KG1 (cell line): ENCODE measurements at regions not wholly inside any gene's neighbourhood (a gene's known extent, or its start where the extent isn't known, plus 50 kb on each side); places are given as distances from the start of the nearest gene placed in this dataset.

Experiments used
- DNase-seq: peaks from one replicate; lab custom pipeline; 2025; lab: John Stamatoyannopoulos, UW

- no peak for DNase-seq
Measured at GRCh38 chr15:93190238-93190637, 101.2 kb upstream of the RGMA start.

DNA sequence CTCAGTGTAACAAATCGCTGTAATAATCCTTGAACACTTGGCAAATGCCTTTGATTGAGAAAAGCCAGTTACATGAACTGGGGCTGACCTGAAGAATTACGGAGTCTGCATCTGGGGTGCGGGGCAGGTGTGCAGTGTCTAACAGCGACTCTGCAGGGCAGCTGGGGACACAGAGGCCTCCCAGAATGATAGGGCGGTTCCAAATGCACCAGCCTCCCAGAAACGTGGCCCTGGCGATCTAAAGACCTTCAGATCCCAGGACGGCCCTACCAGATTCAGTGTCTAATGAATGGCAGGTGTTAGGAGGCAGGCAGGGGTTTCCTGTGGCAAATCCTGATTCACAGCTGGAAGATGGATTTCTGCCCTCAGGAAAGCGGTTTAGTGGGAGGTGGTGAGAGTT is 100.5 kb upstream of the RGMA start:
- DNase-seq, result no peak

- DNase-seq, result no peak
Measured at GRCh38 chr15:93188236-93188635, 99.2 kb upstream of the RGMA start.

- no peak for DNase-seq
Measured at GRCh38 chr15:93185796-93186195, 96.8 kb upstream of the RGMA start.

DNA sequence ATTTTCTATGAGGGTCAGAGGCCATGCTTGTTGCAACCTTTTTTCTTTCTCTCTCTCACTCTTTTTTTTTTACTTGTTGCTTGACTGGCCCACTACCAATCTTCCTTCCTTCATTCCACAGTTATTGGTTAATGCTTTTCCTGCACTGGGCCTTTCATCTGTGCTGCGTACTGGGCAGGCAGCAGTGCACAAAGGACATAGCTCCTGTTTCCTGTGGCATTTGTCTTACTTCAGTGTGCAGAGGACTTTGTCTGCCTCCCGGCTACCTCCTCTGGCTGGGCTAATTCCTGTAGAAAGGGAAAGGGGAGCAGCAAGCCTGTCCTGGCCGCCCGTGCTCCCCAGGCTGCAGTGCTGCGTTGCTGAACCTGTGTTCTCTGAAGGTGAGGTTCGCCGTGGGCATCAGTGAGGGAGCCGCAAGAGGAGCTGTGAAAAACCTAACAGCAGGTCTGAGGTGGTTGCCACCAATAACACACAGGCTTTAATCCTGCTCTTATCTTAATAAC is 93.7 kb upstream of the RGMA start:
- no peak for DNase-seq

GRCh38 chr15:93180656-93181055 is 91.6 kb upstream of the RGMA start:
- DNase-seq, result no peak

DNA sequence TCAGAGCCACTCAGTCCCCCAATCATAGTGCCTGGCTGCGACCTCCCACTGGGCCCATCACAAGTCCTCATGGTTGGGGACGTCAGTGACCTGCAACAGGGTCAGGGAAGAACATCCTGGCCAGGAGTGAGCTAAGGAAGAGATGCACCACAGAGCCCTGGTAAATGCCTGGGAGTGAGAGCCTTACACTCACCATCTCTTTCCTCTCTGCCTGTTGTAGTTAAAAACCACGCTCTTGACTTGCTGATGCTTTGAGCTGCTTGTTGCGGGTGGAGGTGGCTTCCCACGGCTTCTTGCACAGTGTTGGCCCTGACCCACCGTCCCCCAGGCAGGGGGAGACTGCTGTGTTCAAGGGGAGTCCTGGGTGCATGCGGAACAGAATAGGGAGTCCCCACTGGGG is 91.1 kb upstream of the RGMA start:
- no peak for DNase-seq

DNA sequence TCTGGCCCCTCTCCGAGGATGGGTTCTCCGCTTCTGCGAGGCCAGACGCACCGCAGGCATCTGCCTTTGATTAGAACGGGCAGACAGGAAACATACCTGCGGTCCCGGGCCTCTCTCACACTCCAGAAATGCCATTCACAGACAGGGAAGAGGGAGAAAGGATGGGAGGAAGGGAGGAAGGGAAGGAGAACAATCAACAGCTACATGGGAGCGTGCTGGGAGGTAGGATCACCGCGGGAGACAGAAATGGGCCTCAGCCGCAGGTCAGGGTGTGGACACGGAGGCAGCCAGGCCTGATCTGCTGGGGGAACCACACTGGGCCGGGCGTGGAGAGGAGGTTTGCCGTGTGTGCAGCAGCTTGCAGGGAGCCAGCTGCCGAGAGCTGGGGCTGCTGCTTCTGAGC is 90.7 kb upstream of the RGMA start:
- DNase-seq, result no peak

- peak; percentile 1 for DNase-seq
Measured at GRCh38 chr15:93179072-93179471, 90.1 kb upstream of the RGMA start.

- no peak for DNase-seq
Measured at GRCh38 chr15:93178371-93178770, 89.4 kb upstream of the RGMA start.

GRCh38 chr15:93176065-93176464 is 87.1 kb upstream of the RGMA start:
- no peak for DNase-seq

- DNase-seq, result no peak
Measured at GRCh38 chr15:93174836-93175235, 85.8 kb upstream of the RGMA start.

- no peak for DNase-seq
Measured at GRCh38 chr15:93173369-93173768, 84.4 kb upstream of the RGMA start.

- DNase-seq, result no peak
Measured at GRCh38 chr15:93171476-93171875, 82.5 kb upstream of the RGMA start.

GRCh38 chr15:93170329-93170728 is 81.3 kb upstream of the RGMA start:
- no peak for DNase-seq

GRCh38 chr15:93168910-93169309 is 79.9 kb upstream of the RGMA start:
- DNase-seq, result no peak

DNA sequence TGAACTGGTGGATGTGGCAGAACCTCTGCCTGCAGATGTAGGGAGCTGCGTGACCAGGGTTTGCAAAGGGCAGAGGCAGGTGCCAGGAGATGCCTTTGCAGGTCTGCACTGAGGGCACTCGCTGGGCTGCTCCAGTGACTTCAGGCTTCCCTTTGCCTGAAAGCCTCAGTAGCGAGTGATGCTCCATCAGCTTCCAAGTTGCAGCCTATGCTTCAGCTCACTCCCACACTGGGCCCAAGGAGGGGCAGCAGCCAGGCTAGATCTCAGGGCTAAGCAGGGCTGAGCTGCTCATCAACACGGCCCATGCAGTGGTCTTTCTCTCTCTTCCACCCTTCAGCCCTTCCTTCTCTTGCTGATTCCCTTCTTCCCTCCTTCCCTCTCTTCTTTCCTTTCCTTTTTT is 78.3 kb upstream of the RGMA start:
- DNase-seq, result no peak

- DNase-seq, result no peak
Measured at GRCh38 chr15:93166675-93167074, 77.7 kb upstream of the RGMA start.

GRCh38 chr15:93165734-93166470 is 76.9 kb upstream of the RGMA start:
- no peak for DNase-seq

DNA sequence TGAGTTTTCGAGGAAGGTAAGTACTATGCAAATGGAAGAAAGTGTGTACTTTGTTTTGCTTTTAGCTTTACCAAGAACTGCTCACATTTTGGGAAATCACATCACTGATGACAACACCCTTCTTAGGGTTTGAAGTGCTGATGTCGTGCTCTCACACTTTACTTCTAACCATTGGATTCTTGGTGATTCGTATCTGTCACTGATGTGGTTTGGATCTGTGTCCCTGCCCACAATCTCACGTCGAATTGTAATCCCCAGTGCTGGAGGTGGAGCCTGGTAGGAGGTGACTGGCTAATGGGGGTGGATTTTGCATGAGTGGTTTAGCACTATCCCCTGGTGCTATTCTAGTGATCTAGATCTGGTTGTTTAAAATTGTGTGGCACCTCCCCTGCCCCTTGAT is 75.4 kb upstream of the RGMA start:
- DNase-seq, result no peak

DNA sequence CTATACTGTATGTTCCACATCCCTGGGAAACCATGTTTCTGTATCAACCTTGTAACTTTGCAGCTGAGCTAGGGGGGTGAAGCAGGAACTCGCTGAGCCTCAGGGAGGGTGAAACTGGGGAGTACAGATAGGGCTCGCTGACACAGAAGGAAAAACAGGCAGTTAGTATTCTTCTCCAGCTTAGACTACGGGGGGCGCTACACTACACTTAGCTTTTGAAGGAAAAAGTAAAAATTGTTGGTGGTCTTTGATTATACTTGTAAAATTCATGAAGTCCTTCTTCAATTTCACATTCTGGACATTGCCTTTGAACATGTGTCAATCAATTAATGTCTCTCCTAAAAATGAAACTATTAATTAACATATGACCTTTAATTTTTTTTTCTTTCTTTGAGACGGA is 73.5 kb upstream of the RGMA start:
- no peak for DNase-seq

DNA sequence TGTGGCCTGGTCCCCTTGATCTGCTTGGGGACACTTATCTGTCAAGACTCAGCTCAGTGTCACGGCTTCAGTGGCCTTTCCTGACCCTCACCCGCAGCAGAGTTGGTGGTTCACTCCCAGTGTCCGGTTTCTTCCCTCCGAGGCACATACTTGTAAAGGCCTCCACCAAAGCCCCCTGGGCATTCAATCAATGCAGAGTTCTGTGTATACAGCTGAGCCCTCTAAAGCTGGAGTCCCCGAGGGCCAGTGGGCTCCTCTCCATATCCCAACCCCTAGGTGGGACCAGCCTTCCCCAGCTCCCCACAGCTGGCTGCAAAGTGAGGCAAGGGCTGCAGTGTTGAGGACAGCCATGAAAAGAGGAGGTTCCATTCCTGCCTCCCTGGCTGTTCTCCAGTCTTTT is 70.9 kb upstream of the RGMA start:
- no peak for DNase-seq

DNA sequence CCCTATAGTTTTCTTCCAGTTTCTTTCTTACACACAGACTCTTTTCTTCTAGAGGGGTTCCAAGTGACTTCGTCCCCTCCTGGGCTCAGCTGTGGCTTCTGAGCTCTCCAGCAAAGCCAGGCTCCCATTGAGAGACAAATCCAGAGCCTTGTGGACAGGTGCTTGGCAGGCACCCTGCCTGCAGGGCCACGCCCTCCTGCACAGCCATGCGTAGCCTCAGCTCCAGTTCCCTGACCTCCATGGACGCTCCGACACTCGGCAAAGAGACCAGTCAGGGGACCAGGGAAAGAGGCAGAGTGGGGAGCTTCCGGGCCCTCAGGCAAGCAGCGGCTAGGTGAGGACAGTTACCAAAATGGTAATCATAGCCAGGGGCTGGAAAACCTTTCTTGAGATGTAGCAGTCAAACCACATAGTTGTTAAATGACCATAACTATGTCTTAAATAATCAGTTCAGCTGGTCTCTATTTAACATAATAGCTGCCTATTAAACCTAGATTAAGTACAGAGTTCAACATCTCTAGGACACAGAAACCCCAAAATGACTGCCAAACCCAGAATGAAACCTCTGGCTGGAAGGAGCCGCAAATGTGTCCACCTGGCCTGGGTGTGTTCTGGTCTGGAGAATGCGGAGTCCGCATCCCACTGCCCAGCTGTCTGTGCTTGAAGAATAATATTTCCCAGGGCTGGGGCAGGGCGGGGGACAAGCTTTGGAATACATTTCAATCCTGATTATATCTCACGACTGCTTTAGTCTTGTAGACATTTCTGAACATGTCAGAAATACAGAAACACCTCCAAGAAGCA is 69.3 kb upstream of the RGMA start:
- no peak for DNase-seq

- DNase-seq, result no peak
Measured at GRCh38 chr15:93154666-93155065, 65.7 kb upstream of the RGMA start.
